ENCODE measurements at regions not wholly inside any gene's neighbourhood (a gene's known extent, or its start where the extent isn't known, plus 50 kb on each side); places are given as distances from the start of the nearest gene placed in this dataset.

- Histone ChIP-seq H3K27ac (ENCODE audit: insufficient read depth, low read length, poor library complexity, severe bottlenecking) (no peak overlapping the region), H3K36me3 (ENCODE audit: control insufficient read depth, insufficient read depth, low read length) (no peaks in the 10 kb centered on the region), H3K9me3 (ENCODE audit: control insufficient read depth in 2 of 2, low read length in 2 of 2) (no peaks in the 10 kb centered on the region), H3K4me3 (ENCODE audit: low read depth, low read length) (peak overlapping the region; percentile 1), H3K27me3 (ENCODE audit: control insufficient read depth, insufficient read depth, low read length) (no peaks in the 10 kb centered on the region), H3K4me1 (ENCODE audit: control insufficient read depth, insufficient read depth, low read length, poor library complexity, severe bottlenecking) (peaks cover 6% of the 10 kb centered on the region)
- peaks cover 6 to 22% (median 14%) of the 10 kb centered on the region in 4 donors for H3K4me1 Mint-ChIP-seq
- peak in 1 of 3 donors; percentile 17 for DNase-seq
- H3K36me3 Mint-ChIP-seq, result no peaks in the 10 kb centered on the region
- H3K9me3 Mint-ChIP-seq, result peaks cover 0 to 4% (median 0%) of the 10 kb centered on the region in 7 donors
- H3K27me3 Mint-ChIP-seq, result peaks cover 7% of the 10 kb centered on the region
- ATAC-seq (ENCODE audit: low read depth in 2 of 2), result no peak
- peak overlapping the region in 2 of 3 donors; percentile 20 to 48 for H3K27ac Mint-ChIP-seq
- H3K4me3 Mint-ChIP-seq, result peak overlapping the region in 2 of 4 donors; percentile 35 to 64
Measured at GRCh38 chr14:32006263-32007110, 70.6 kb upstream of the ARHGAP5 start.

- Histone ChIP-seq H3K9me3 (ENCODE audit: control insufficient read depth in 2 of 2, low read length in 2 of 2) (no peaks in the 10 kb centered on the region), H3K27me3 (ENCODE audit: control insufficient read depth, insufficient read depth, low read length) (no peaks in the 10 kb centered on the region), H3K4me1 (ENCODE audit: control insufficient read depth, insufficient read depth, low read length, poor library complexity, severe bottlenecking) (peaks cover 6% of the 10 kb centered on the region), H3K27ac (ENCODE audit: insufficient read depth, low read length, poor library complexity, severe bottlenecking) (no peak overlapping the region), H3K4me3 (ENCODE audit: low read depth, low read length) (no peak overlapping the region), H3K36me3 (ENCODE audit: control insufficient read depth, insufficient read depth, low read length) (no peaks in the 10 kb centered on the region)
- Mint-ChIP-seq H3K4me3 (no peak overlapping the region), H3K9me3 (peaks cover 0 to 3% (median 0%) of the 10 kb centered on the region in 7 donors), H3K27ac (peak overlapping the region in 2 of 3 donors; percentile 72 to 81), H3K4me1 (peaks cover 6 to 22% (median 14%) of the 10 kb centered on the region in 4 donors), H3K27me3 (peaks cover 7% of the 10 kb centered on the region), H3K36me3 (no peaks in the 10 kb centered on the region)
- DNase-seq, result peak in 1 of 3 donors; percentile 23
- ATAC-seq (ENCODE audit: low read depth in 2 of 2), result no peak
Measured at GRCh38 chr14:32007755-32008362, 69.2 kb upstream of the ARHGAP5 start.

DNA sequence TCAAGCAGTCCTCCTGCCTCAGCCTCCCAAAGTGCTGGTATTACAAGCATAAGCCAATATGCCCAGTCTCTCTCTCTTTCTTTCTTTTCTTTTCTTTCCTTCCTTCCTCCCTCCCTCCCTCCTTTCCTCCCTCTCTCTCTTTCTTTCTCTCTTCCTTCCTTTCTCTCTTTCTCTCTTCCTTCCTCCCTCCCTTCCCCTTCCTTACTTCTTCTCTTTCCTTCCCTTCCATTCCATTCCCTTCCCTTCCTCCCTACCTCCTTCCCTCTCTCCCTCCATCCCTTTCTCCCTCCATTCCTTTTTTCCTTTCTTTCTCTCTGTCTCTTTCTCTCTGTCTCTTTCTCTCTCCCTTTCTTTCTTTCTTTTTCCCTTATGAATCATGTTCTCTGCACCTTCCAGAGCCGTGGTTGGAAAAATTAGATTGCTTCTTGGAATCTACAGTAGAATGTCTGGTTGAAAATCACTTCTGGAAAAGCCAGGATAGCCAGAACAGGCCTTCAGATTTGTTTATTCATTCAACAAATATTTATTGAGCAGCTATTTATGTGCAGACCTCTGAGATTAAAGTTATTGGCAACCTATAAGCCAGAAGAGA is 68.4 kb upstream of the ARHGAP5 start:
- no peaks in the 10 kb centered on the region for H3K36me3 ChIP-seq (ENCODE audit: control insufficient read depth, insufficient read depth, low read length)
- ATAC-seq (ENCODE audit: low read depth in 2 of 2), result no peak

DNA sequence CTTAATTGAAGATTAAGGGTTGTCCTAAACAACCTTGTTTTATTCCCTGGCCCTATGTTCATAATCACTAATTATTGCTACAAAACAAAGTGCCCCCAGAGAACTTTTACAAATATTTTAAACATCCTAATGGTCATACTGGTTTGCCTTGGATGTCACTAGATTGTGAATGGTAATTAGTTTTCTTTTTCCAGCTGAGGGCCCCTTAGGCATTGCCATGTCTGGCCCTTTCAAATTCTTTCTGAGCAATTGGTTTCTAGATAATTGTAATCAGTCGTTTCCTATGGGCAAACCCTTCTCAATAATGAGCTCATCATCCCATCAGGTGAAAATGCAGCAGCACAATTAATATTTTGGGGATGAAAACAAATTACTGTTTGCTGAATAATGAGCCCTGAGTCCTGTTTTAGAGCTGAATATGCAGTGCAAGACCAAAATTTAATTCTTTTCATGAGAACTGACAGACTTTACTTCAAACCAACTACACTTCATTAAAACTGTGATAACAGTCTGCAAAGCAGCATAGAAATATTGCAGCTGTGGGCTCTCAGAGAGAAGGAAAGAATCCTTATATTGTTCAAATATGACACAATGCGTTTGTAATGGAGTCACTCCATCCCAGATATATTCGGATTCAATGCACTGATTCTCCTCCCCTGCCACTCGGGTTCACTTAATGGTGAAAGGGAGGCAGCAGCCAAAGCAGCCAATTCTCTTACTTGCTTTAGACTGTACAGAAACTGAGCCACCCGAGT is 67.7 kb upstream of the ARHGAP5 start:
- H3K4me1 ChIP-seq (ENCODE audit: control insufficient read depth, insufficient read depth, low read length, poor library complexity, severe bottlenecking), result peaks cover 6% of the 10 kb centered on the region
- H3K27ac Mint-ChIP-seq, result no peak overlapping the region
- H3K9me3 ChIP-seq (ENCODE audit: control insufficient read depth in 2 of 2, low read length in 2 of 2), result no peaks in the 10 kb centered on the region
- H3K27me3 ChIP-seq (ENCODE audit: control insufficient read depth, insufficient read depth, low read length), result no peaks in the 10 kb centered on the region
- no peak overlapping the region for H3K4me3 ChIP-seq (ENCODE audit: low read depth, low read length)
- H3K9me3 Mint-ChIP-seq, result peaks cover 0 to 3% (median 0%) of the 10 kb centered on the region in 7 donors
- ATAC-seq (ENCODE audit: low read depth in 2 of 2) (no peak), DNase-seq (no peak)
- H3K36me3 ChIP-seq (ENCODE audit: control insufficient read depth, insufficient read depth, low read length), result no peaks in the 10 kb centered on the region
- H3K4me1 Mint-ChIP-seq, result peaks cover 6 to 22% (median 14%) of the 10 kb centered on the region in 4 donors
- H3K27ac ChIP-seq (ENCODE audit: insufficient read depth, low read length, poor library complexity, severe bottlenecking), result no peak overlapping the region
- peaks cover 7% of the 10 kb centered on the region for H3K27me3 Mint-ChIP-seq
- no peaks in the 10 kb centered on the region for H3K36me3 Mint-ChIP-seq
- no peak overlapping the region for H3K4me3 Mint-ChIP-seq

More for the DNA sequence above, 68.4 kb upstream of the ARHGAP5 start:
- Histone ChIP-seq H3K27me3 (ENCODE audit: control insufficient read depth, insufficient read depth, low read length) (no peaks in the 10 kb centered on the region), H3K4me3 (ENCODE audit: low read depth, low read length) (no peak overlapping the region), H3K4me1 (ENCODE audit: control insufficient read depth, insufficient read depth, low read length, poor library complexity, severe bottlenecking) (peaks cover 6% of the 10 kb centered on the region), H3K27ac (ENCODE audit: insufficient read depth, low read length, poor library complexity, severe bottlenecking) (no peak overlapping the region), H3K9me3 (ENCODE audit: control insufficient read depth in 2 of 2, low read length in 2 of 2) (no peaks in the 10 kb centered on the region)
- no peak for DNase-seq
- H3K36me3 Mint-ChIP-seq, result no peaks in the 10 kb centered on the region
- H3K9me3 Mint-ChIP-seq, result peaks cover 0 to 3% (median 0%) of the 10 kb centered on the region in 7 donors
- no peak overlapping the region for H3K27ac Mint-ChIP-seq
- no peak overlapping the region for H3K4me3 Mint-ChIP-seq
- H3K27me3 Mint-ChIP-seq, result peaks cover 7% of the 10 kb centered on the region
- H3K4me1 Mint-ChIP-seq, result peaks cover 6 to 22% (median 14%) of the 10 kb centered on the region in 4 donors

DNA sequence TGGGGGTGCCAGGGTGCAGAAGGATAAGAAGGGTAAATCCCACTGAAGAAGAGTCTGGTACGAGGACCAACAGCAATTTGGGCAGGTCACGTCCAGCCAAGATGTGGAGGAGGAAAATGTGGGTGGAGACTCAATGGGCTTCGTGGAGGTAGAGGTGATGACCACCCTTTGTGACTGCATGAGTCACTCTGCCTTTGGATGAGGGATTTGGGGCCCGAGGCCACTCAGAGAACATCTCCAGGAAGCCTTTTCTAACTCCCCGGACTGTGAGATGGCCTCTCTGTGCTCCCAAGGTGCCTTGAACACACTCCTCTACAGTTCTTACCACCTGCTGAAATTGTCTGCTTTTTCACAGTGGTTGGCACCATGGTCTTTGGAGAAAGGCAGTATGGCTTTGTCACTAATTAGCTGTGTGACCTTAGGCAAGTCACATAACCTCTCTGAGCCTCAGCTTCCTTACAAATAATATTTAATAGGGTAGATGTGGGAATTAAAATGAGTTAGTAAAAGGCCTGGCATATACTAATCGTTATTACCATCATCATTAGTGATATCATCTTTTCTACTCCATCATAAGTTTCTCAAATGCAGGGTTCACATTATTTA is 67.0 kb upstream of the ARHGAP5 start:
- DNase-seq, result no peak
- H3K36me3 Mint-ChIP-seq, result no peaks in the 10 kb centered on the region
- H3K9me3 Mint-ChIP-seq, result peaks cover 0 to 3% (median 0%) of the 10 kb centered on the region in 7 donors
- Histone ChIP-seq H3K4me1 (ENCODE audit: control insufficient read depth, insufficient read depth, low read length, poor library complexity, severe bottlenecking) (peaks cover 6% of the 10 kb centered on the region), H3K27ac (ENCODE audit: insufficient read depth, low read length, poor library complexity, severe bottlenecking) (no peak overlapping the region), H3K4me3 (ENCODE audit: low read depth, low read length) (no peak overlapping the region), H3K36me3 (ENCODE audit: control insufficient read depth, insufficient read depth, low read length) (no peaks in the 10 kb centered on the region), H3K9me3 (ENCODE audit: control insufficient read depth in 2 of 2, low read length in 2 of 2) (no peaks in the 10 kb centered on the region), H3K27me3 (ENCODE audit: control insufficient read depth, insufficient read depth, low read length) (no peaks in the 10 kb centered on the region)
- peaks cover 7% of the 10 kb centered on the region for H3K27me3 Mint-ChIP-seq
- no peak for ATAC-seq (ENCODE audit: low read depth in 2 of 2)
- H3K4me1 Mint-ChIP-seq, result peaks cover 6 to 22% (median 14%) of the 10 kb centered on the region in 4 donors
- no peak overlapping the region for H3K4me3 Mint-ChIP-seq
- H3K27ac Mint-ChIP-seq, result no peak overlapping the region

DNA sequence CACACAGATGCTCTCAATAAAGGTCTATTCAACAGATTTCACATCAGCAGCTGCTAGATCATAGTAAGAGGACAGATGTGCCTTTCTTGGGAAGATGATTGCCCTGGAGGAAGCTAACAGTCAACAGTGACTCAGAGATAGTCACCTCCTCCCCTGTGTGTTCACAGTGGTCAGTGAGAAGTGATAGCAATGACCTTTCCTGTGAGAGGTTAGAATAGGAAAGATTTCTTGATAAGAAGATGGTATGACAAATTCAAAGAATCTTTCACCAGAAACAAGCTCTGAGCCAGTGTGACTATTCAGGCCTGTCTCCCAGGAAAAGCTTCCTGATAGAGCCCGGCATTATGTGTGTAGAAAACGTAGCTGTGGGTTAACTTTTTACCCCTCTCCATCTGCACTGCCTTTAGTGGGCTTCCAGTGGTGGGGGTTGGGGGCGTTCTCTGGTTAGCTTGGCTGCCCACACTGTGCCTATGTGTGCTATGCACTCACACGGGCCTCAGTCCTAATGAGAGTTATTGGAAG is 66.4 kb upstream of the ARHGAP5 start:
- H3K27ac ChIP-seq (ENCODE audit: insufficient read depth, low read length, poor library complexity, severe bottlenecking), result no peak overlapping the region
- peak overlapping the region in 1 of 3 donors; percentile 25 for H3K27ac Mint-ChIP-seq
- peaks cover 7% of the 10 kb centered on the region for H3K27me3 Mint-ChIP-seq
- H3K4me3 Mint-ChIP-seq, result no peak overlapping the region
- H3K4me1 Mint-ChIP-seq, result peaks cover 6 to 22% (median 14%) of the 10 kb centered on the region in 4 donors
- no peak overlapping the region for H3K4me3 ChIP-seq (ENCODE audit: low read depth, low read length)
- H3K36me3 Mint-ChIP-seq, result no peaks in the 10 kb centered on the region
- DNase-seq (no peak), ATAC-seq (ENCODE audit: low read depth in 2 of 2) (no peak)
- H3K9me3 Mint-ChIP-seq, result peaks cover 0 to 2% (median 0%) of the 10 kb centered on the region in 7 donors
- H3K36me3 ChIP-seq (ENCODE audit: control insufficient read depth, insufficient read depth, low read length), result no peaks in the 10 kb centered on the region
- no peaks in the 10 kb centered on the region for H3K9me3 ChIP-seq (ENCODE audit: control insufficient read depth in 2 of 2, low read length in 2 of 2)
- no peaks in the 10 kb centered on the region for H3K27me3 ChIP-seq (ENCODE audit: control insufficient read depth, insufficient read depth, low read length)
- peaks cover 6% of the 10 kb centered on the region for H3K4me1 ChIP-seq (ENCODE audit: control insufficient read depth, insufficient read depth, low read length, poor library complexity, severe bottlenecking)

GRCh38 chr14:32011225-32011624 is 65.9 kb upstream of the ARHGAP5 start:
- no peak overlapping the region for H3K27ac ChIP-seq (ENCODE audit: insufficient read depth, low read length, poor library complexity, severe bottlenecking)
- ATAC-seq (ENCODE audit: low read depth in 2 of 2) (no peak), DNase-seq (no peak)
- no peak overlapping the region for H3K4me3 ChIP-seq (ENCODE audit: low read depth, low read length)
- peaks cover 7% of the 10 kb centered on the region for H3K27me3 Mint-ChIP-seq
- no peaks in the 10 kb centered on the region for H3K9me3 ChIP-seq (ENCODE audit: control insufficient read depth in 2 of 2, low read length in 2 of 2)
- H3K9me3 Mint-ChIP-seq, result peaks cover 0 to 2% (median 0%) of the 10 kb centered on the region in 7 donors
- peak overlapping the region in 1 of 3 donors; percentile 25 for H3K27ac Mint-ChIP-seq
- H3K4me3 Mint-ChIP-seq, result no peak overlapping the region
- no peaks in the 10 kb centered on the region for H3K36me3 ChIP-seq (ENCODE audit: control insufficient read depth, insufficient read depth, low read length)
- no peaks in the 10 kb centered on the region for H3K27me3 ChIP-seq (ENCODE audit: control insufficient read depth, insufficient read depth, low read length)
- H3K36me3 Mint-ChIP-seq, result no peaks in the 10 kb centered on the region
- H3K4me1 ChIP-seq (ENCODE audit: control insufficient read depth, insufficient read depth, low read length, poor library complexity, severe bottlenecking), result peaks cover 6% of the 10 kb centered on the region
- H3K4me1 Mint-ChIP-seq, result peaks cover 6 to 20% (median 12%) of the 10 kb centered on the region in 4 donors
